HG02588 (cell line): ENCODE measurements at regions not wholly inside any gene's neighbourhood (a gene's known extent, or its start where the extent isn't known, plus 50 kb on each side); places are given as distances from the start of the nearest gene placed in this dataset.

Experiments
- ATAC-seq: cut with Tn5 transposase; IDR thresholded peaks from one replicate; pipeline ENCODE4 v1.9.1; 2021; ENCODE audit warnings: mild to moderate bottlenecking, moderate library complexity; ENCODE audit not compliant: unreplicated experiment

DNA sequence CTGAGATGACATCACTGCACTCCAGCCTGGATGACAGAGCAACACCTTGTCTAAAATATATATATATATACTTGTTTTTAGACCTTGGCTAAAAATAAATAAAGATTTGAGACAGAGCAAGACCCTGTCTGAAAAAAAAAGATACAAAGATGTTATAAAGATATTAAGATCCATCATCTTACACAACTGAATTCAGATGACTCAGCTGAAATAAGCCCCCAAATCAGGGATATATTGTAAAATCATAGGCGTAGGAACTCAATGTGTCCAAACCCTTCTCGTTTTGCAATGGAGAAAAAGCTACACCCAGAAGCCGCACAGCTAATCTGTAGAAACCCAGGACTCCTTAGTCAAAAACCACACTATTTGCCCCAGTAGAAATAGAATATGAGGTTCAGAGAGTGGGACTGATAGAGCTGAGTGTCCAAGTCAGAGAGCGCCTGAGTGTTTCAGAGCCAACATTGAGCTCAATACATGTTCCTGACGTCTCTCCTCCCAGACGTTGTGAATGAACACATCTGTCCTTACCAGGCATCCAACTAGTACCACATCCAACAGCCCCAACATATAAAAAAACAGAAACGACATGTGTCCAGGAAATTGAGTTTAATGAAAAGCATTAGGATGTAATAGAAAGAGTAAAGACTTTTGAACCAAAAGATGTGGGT is 207.9 kb upstream of the BLID start:
- no peak for ATAC-seq

DNA sequence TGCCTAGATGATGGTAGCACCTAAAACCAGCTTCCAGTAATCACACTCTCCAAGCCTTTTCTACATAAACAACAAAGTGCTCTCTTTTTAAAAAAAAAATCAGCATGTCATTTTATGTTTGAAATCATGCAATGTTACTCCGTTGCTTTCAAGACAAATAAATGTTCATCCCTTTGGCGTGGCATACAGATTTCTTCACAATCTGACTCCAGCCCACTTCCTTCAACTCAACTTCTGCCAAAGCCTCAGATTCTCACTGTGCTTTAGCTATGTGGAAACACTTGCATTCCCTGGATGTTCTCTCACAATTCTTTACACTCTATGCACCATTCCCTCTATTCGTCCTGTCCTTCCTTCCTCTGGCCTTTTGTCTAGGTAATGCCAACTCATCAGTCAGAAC is 206.3 kb upstream of the BLID start:
- no peak for ATAC-seq

DNA sequence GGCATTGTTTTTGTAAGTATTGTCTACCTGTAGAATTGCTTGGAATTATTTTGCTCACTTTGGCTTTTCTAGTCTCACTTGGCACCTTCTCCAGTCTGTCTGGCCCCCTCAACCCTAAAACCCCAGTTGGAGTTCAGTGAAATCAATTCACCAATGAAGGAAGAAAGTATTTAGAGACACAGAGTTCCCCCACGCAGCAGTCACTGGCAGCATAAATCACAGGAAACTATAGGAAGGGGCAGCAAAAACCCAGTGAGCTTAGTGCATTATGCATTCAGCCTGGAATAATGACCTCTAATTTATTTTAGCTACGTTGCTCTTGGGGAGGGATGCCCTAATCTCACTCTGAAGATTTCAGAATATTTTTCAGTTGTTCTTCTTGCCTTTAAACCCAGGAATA is 204.7 kb upstream of the BLID start:
- ATAC-seq = no peak

DNA sequence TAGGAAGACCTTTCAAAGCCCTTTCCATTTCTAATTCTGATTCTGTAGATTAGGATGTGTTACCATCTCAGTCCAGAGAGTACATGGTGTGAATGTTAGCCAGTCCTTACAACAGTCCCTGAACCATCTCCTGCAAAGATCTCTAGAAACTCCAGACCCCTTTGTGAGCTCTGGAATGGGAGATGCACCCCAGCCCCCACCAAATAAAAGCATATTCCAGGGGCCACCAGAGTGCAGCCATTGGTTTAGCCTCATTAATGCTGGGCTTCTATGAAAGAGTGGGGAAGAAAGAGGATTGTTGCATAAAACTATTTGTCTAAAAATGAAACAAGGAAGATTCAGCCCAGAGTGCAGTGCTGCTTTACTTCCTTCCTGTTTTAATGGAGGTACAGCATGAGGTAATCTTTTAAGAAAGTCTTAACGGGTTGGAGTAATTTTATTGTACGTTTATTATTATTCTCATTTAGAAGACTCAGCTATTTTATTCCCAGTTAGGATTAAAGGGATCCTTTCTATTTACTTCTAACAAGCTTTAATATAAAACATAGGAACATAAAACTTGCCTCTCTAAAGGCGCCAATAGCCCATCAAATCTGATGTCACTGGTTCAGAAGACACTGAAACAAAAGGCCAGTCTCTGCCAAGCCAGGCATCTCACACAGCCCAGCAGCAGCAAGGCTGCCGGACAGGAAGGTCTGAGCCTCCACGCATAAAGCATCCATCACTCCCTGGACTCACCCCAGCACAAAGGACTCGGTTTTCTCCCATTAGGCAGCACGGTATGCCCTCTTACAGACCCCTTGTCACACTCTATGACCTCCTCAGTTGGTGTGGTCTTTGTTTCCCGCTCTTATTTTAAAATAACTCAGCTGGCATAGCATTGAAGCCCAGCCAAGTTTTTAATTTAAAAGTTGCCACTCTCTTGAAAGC is 203.9 kb upstream of the BLID start:
- ATAC-seq = no peak

DNA sequence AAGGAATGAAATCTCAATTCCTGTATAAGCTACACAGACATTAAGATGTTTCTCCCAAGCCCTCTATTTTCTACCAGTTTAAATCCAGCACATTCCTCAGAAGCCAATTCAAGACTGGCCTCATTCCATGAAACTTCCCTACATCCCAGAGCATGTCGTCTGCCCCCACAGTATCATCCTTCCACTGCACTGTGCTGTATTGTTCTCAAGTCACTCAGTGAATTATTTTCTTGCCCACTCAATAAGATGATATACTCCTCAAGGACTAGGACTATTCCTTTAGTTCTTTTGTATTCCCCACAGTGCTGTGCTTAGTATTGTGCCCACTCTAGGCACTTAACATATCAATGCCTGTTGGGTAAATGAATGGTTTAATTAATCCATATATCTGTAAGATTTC is 203.1 kb upstream of the BLID start:
- no peak for ATAC-seq

- ATAC-seq = no peak
Observed at GRCh38 chr11:122317305-122317704, 201.3 kb upstream of the BLID start.

- no peak for ATAC-seq
Observed at GRCh38 chr11:122313581-122313980, 197.6 kb upstream of the BLID start.

- no peak for ATAC-seq
Observed at GRCh38 chr11:122311216-122311755, 195.3 kb upstream of the BLID start.

- ATAC-seq = no peak
Observed at GRCh38 chr11:122310766-122311165, 194.8 kb upstream of the BLID start.

- ATAC-seq = no peak
Observed at GRCh38 chr11:122309262-122309925, 193.4 kb upstream of the BLID start.

GRCh38 chr11:122308226-122308625 is 192.2 kb upstream of the BLID start:
- ATAC-seq = no peak

DNA sequence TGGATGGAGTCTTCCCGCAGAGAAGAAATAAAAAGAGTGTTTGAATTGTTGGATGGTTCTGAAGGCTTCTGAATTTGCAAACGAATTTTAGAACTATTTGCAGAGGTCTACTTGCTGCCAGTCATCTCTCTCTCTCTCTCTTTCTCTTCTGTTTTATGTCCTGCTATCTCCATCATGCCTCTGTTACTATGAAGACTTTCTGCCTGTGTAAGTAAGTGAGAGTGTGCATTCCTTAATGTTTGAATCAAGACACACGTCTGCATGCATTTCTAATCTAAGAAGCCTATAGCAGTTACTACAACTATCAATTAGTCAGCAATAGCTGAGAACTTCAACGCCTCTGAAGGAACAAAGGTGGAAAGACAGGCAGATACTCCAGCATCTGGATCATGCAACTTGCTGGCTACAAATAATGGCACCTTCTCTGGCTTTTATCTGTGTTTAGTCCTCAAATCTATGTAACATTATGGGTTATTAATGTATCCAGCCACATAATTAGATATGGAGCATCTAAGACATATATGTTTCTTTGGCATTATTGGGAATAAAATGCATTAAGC is 191.5 kb upstream of the BLID start:
- no peak for ATAC-seq

- ATAC-seq = no peak
Observed at GRCh38 chr11:122306831-122307391, 190.9 kb upstream of the BLID start.

- no peak for ATAC-seq
Observed at GRCh38 chr11:122305426-122306320, 189.7 kb upstream of the BLID start.

DNA sequence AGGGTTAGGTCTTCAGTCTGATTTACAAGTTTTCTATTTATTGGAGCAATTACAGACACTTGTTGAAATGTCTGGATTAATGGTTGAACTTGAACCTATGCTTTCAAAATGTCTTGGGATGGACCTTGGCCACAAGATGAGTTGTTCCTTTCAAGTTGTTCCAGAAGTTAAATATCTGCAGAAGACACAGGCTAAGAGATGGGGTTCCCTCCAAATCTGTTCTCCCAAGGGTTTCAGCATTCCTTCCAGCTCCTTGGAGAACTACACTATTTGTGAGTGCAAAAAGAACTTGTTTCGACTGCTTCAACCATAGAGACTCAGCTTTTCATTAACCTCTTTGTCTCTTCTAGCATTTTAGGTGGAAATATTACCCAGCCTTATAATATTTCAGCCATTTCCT is 189.0 kb upstream of the BLID start:
- no peak for ATAC-seq

DNA sequence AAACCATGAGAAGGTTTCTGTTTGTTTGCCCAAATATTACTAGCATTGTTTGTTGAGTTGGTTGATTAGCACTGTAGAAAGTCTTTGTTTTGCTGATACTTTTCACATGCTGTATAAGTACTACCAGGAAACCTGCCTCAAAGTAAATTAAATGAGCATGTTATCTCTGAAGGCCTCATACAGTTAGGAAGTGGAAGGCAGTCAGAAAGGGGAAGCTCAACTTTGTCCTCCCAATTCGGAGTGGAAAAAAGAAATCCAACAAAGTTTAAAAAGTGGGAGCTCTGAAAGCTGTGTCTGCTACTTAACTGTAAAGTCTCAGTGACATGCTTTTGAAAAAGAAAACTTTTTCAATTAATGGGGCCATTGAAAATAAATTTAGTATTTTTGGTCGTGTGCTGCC is 188.3 kb upstream of the BLID start:
- no peak for ATAC-seq

GRCh38 chr11:122294041-122294440 is 178.0 kb upstream of the BLID start:
- ATAC-seq = no peak

- ATAC-seq = no peak
Observed at GRCh38 chr11:122293296-122294023, 177.4 kb upstream of the BLID start.

DNA sequence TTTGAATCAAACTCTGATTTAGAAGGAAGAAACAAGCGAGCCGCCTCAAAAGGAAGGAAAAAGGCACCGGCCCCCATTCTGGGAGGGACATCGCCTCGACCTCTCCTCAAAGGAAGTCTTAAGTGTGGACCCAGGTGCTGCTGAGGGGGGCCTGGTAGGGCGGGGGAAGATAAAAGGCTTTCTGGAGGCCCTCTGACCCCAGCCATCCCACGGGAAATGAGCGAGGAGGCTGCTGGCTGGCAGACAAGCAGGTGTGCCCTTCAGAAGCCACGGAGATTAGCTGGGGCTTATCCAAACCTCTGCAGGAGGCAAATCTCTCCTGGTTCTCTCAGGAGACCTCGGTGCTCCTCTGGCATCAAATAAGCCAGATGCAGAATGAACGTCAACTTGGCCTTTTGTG is 171.4 kb upstream of the BLID start:
- ATAC-seq = no peak
